ENCODE measurements at regions not wholly inside any gene's neighbourhood (a gene's known extent, or its start where the extent isn't known, plus 50 kb on each side); places are given as distances from the start of the nearest gene placed in this dataset.

DNA sequence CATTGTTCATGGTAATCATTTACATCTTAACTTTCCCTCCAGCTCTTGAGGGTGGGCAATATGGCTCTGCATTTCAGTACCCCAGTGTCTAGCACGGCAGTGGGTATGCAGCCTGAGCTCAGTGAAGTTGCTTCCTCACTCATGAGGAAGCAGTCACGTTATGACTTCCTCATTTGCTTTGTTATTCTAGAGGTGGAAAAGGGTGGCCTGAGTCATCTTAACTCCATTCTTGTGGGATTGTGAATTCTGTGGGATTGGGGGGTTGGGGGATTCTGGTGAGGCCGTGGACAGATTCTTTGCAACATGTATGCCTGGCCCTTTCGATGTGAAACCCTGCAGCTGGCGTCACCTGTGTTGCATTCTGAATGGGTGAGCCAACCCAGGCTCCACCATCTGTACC lies 406.7 kb upstream of the ZNF507 start:
- 87% methylated on average over 5 of the region's 5 CpGs for WGBS (ENCODE audit: low lambda C conversion rate, missing lambda C conversion rate)

DNA sequence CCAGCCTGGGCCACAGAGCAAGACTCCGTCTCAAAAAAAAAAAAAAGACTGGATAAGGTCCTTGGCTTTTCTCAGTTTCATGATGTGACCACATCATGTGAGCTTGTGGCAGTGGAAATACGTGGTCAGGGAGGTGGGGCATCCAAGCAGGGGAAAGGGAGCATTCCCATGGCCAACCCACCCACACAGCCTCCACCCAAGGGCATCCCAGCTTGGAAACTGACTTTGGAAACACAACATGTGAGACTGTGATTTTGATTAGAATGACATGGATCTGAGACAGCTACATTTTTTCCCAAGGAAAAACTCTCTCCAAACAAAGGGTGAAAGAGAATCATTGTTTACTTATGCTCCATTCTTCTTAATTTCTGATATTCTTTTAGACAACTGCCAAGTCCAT lies 405.0 kb upstream of the ZNF507 start:
- TF ChIP-seq CTCF (IDR thresholded peaks at IDR 0.05; ENCODE audit: poor library complexity) (no peak), EZH2 (IDR thresholded peaks at IDR 0.05; ENCODE audit: borderline replicate concordance) (no peak), EZH2phosphoT487 (IDR thresholded peaks at IDR 0.05; ENCODE audit: low read depth, severe bottlenecking, unreplicated experiment) (no peak)
- 84% methylated on average over 2 of the region's 2 CpGs for WGBS (ENCODE audit: low lambda C conversion rate, missing lambda C conversion rate)
- Histone ChIP-seq H3K4me3 (no peak overlapping the region), H4K20me1 (ENCODE audit: insufficient read depth, poor library complexity, severe bottlenecking) (no peaks in the 10 kb centered on the region), H3K9me3 (ENCODE audit: low read depth) (no peaks in the 10 kb centered on the region), H3K4me1 (ENCODE audit: insufficient read depth) (no peaks in the 10 kb centered on the region), H3K79me2 (no peaks in the 10 kb centered on the region), H3K4me2 (no peak overlapping the region), H3K27me3 (no peaks in the 10 kb centered on the region), H3K27ac (no peak overlapping the region), H3K36me3 (replicated peaks; ENCODE audit: insufficient read depth, low read depth) (no peaks in the 10 kb centered on the region), H2AFZ (no peak overlapping the region), H3K9me2 (replicated peaks; ENCODE audit: insufficient read depth) (no peaks in the 10 kb centered on the region)
- no peak for DNase-seq (ENCODE audit: low spot score)

More for the DNA sequence above, 406.7 kb upstream of the ZNF507 start:
- Histone ChIP-seq H4K20me1 (ENCODE audit: insufficient read depth, poor library complexity, severe bottlenecking) (no peaks in the 10 kb centered on the region), H3K79me2 (no peaks in the 10 kb centered on the region), H3K4me3 (no peak overlapping the region), H3K27ac (no peak overlapping the region), H2AFZ (no peak overlapping the region), H3K9me3 (ENCODE audit: low read depth) (no peaks in the 10 kb centered on the region), H3K4me1 (ENCODE audit: insufficient read depth) (no peaks in the 10 kb centered on the region), H3K27me3 (no peaks in the 10 kb centered on the region), H3K36me3 (replicated peaks; ENCODE audit: insufficient read depth, low read depth) (no peaks in the 10 kb centered on the region), H3K4me2 (no peak overlapping the region), H3K9me2 (replicated peaks; ENCODE audit: insufficient read depth) (no peaks in the 10 kb centered on the region)
- TF ChIP-seq EZH2 (IDR thresholded peaks at IDR 0.05; ENCODE audit: borderline replicate concordance) (no peak), CTCF (IDR thresholded peaks at IDR 0.05; ENCODE audit: poor library complexity) (no peak), EZH2phosphoT487 (IDR thresholded peaks at IDR 0.05; ENCODE audit: low read depth, severe bottlenecking, unreplicated experiment) (no peak)
- DNase-seq (ENCODE audit: low spot score) = no peak

GRCh38 chr19:31943191-31943661 lies 402.2 kb upstream of the ZNF507 start:
- WGBS (ENCODE audit: low lambda C conversion rate, missing lambda C conversion rate) = 55% methylated on average over 11 of the region's 11 CpGs
- no peaks in the 10 kb centered on the region for H3K4me1 ChIP-seq (ENCODE audit: insufficient read depth)
- no peaks in the 10 kb centered on the region for H3K36me3 ChIP-seq (replicated peaks; ENCODE audit: insufficient read depth, low read depth)
- no peaks in the 10 kb centered on the region for H3K79me2 ChIP-seq
- H4K20me1 ChIP-seq (ENCODE audit: insufficient read depth, poor library complexity, severe bottlenecking) = no peaks in the 10 kb centered on the region
- H3K4me3 ChIP-seq = no peak overlapping the region
- TF ChIP-seq CTCF (IDR thresholded peaks at IDR 0.05; ENCODE audit: poor library complexity) (peak; percentile 10), EZH2 (IDR thresholded peaks at IDR 0.05; ENCODE audit: borderline replicate concordance) (no peak)
- no peaks in the 10 kb centered on the region for H3K9me3 ChIP-seq (ENCODE audit: low read depth)
- no peak overlapping the region for H3K4me2 ChIP-seq
- DNase-seq (ENCODE audit: low spot score) = no peak
- no peaks in the 10 kb centered on the region for H3K27me3 ChIP-seq
- H3K9me2 ChIP-seq (replicated peaks; ENCODE audit: insufficient read depth) = no peaks in the 10 kb centered on the region
- no peak overlapping the region for H2AFZ ChIP-seq
- no peak overlapping the region for H3K27ac ChIP-seq

DNA sequence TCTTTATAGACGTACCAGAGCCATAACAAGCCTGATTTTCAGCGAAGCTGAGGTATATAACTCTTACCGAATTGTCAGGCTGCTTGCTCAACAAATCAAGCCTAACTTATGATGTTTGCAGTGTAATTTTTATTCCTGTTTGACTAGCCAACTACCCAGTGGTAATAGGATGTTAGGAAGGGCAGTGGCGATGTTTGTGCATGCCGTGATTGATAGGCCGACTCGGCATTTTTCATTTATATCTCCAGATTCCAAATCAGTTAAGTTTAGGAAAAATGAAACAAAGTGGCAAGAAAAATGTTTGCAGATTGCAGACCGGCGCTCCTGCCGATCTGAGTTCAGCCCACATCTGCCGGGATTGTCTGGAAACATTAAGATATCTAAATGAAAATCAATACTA lies 401.6 kb upstream of the ZNF507 start:
- 82% methylated on average over 11 of the region's 11 CpGs for WGBS (ENCODE audit: low lambda C conversion rate, missing lambda C conversion rate)

More for the DNA sequence above, 401.6 kb upstream of the ZNF507 start:
- Histone ChIP-seq H3K27me3 (no peaks in the 10 kb centered on the region), H3K9me3 (ENCODE audit: low read depth) (no peaks in the 10 kb centered on the region), H3K4me1 (ENCODE audit: insufficient read depth) (no peaks in the 10 kb centered on the region), H4K20me1 (ENCODE audit: insufficient read depth, poor library complexity, severe bottlenecking) (no peaks in the 10 kb centered on the region), H3K4me2 (no peak overlapping the region), H3K36me3 (replicated peaks; ENCODE audit: insufficient read depth, low read depth) (no peaks in the 10 kb centered on the region), H3K4me3 (no peak overlapping the region), H3K9me2 (replicated peaks; ENCODE audit: insufficient read depth) (no peaks in the 10 kb centered on the region), H3K79me2 (no peaks in the 10 kb centered on the region), H3K27ac (no peak overlapping the region), H2AFZ (no peak overlapping the region)
- DNase-seq (ENCODE audit: low spot score) = no peak
- TF ChIP-seq EZH2phosphoT487 (IDR thresholded peaks at IDR 0.05; ENCODE audit: low read depth, severe bottlenecking, unreplicated experiment) (no peak), CTCF (IDR thresholded peaks at IDR 0.05; ENCODE audit: poor library complexity) (no peak), EZH2 (IDR thresholded peaks at IDR 0.05; ENCODE audit: borderline replicate concordance) (no peak)
